ENCODE measurements at regions not wholly inside any gene's neighbourhood (a gene's known extent, or its start where the extent isn't known, plus 50 kb on each side); places are given as distances from the start of the nearest gene placed in this dataset.

DNA sequence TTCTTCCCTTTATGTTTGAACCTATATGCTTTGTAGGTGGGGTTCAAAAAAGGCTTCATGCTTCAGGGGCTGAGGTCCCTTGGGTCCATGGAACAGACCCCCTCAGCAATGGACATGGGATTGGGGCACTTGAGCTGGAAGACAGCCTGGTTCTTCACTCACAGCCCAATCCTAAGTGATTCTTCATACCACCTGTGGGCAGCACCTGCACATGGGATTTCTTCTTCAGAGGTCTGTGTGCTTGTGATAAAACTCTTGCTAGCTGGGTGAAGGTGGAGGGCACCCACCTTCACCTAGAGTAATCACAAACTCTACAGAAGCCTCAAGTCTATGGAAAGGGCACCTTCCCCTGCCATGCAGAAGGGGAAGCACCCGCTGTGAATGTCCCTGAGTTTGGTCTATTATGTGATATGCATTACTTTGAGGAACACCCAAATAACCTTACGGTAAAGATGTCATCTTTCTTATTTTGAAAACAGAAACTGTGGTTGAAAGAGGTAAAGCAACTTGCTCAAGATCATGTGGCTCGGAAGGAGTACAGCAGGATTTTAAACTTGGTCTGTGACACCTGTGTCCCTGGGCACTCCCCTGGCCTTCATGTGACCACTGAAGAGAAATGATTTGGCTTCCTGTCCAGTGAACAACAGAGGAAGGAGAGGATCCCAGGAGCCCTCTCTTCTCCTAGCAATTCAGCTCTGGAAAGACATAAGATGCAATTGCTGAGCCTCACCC is 469.5 kb upstream of the ZMIZ1 start:
- TF ChIP-seq, protein P1, sequence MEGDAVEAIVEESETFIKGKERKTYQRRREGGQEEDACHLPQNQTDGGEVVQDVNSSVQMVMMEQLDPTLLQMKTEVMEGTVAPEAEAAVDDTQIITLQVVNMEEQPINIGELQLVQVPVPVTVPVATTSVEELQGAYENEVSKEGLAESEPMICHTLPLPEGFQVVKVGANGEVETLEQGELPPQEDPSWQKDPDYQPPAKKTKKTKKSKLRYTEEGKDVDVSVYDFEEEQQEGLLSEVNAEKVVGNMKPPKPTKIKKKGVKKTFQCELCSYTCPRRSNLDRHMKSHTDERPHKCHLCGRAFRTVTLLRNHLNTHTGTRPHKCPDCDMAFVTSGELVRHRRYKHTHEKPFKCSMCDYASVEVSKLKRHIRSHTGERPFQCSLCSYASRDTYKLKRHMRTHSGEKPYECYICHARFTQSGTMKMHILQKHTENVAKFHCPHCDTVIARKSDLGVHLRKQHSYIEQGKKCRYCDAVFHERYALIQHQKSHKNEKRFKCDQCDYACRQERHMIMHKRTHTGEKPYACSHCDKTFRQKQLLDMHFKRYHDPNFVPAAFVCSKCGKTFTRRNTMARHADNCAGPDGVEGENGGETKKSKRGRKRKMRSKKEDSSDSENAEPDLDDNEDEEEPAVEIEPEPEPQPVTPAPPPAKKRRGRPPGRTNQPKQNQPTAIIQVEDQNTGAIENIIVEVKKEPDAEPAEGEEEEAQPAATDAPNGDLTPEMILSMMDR (IDR thresholded peaks at IDR 0.05), result no peak
- TF ChIP-seq POLR2A (IDR thresholded peaks at IDR 0.05), result no peak
- no peak for TF ChIP-seq EP300 (IDR thresholded peaks at IDR 0.05)

Data from tibial nerve (tissue), 4 donors.